WTC11 (cell line): ENCODE measurements at regions not wholly inside any gene's neighbourhood (a gene's known extent, or its start where the extent isn't known, plus 50 kb on each side); places are given as distances from the start of the nearest gene placed in this dataset.

Source experiments
- CTCF ChIP-seq: fragments of 200-600 bp; IDR thresholded peaks from 2 replicates; pipeline ENCODE4 v1.8.0; 2022; ENCODE audit warnings: antibody characterized with exemption
- E2F5 ChIP-seq: sonication (generic); formaldehyde crosslinking; IDR thresholded peaks from 2 replicates; pipeline ENCODE4 v1.8.1; 2022; ENCODE audit warnings: mild to moderate bottlenecking, moderate library complexity, missing genetic modification reagents
- HMGA2 ChIP-seq: fragments of 250-450 bp; sonication (Bioruptor Pico); IDR thresholded peaks from 2 replicates; pipeline ENCODE4 v1.4.0; 2021; ENCODE audit warnings: mild to moderate bottlenecking, moderate library complexity
- USF2 ChIP-seq: sonication (generic); formaldehyde crosslinking; IDR thresholded peaks from 2 replicates; pipeline ENCODE4 v1.8.1; 2023; ENCODE audit warnings: mild to moderate bottlenecking, missing genetic modification reagents, moderate library complexity
- TF ChIP-seq, protein P1 (sequence below): sonication (generic); formaldehyde crosslinking; IDR thresholded peaks from 2 replicates; pipeline ENCODE4 v1.8.0; 2022; ENCODE audit warnings: mild to moderate bottlenecking, missing genetic modification reagents
- TF ChIP-seq, protein P2 (sequence below): sonication (generic); formaldehyde crosslinking; IDR thresholded peaks from 2 replicates; pipeline ENCODE4 v1.8.1; 2023; ENCODE audit warnings: mild to moderate bottlenecking, missing genetic modification reagents
- TF ChIP-seq, protein P3 (sequence below): fragments of 250-450 bp; sonication (Bioruptor Pico); IDR thresholded peaks from 2 replicates; pipeline ENCODE4 v2.1.2; 2022; ENCODE audit warnings: mild to moderate bottlenecking, moderate library complexity

- no peak for TF ChIP-seq USF2 (CRISPR knock-in tag)
- TF ChIP-seq, protein P1, sequence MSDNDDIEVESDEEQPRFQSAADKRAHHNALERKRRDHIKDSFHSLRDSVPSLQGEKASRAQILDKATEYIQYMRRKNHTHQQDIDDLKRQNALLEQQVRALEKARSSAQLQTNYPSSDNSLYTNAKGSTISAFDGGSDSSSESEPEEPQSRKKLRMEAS (CRISPR knock-in tag): no peak
- no peak for TF ChIP-seq CTCF
- TF ChIP-seq E2F5 (CRISPR knock-in tag): no peak
- TF ChIP-seq, protein P2, sequence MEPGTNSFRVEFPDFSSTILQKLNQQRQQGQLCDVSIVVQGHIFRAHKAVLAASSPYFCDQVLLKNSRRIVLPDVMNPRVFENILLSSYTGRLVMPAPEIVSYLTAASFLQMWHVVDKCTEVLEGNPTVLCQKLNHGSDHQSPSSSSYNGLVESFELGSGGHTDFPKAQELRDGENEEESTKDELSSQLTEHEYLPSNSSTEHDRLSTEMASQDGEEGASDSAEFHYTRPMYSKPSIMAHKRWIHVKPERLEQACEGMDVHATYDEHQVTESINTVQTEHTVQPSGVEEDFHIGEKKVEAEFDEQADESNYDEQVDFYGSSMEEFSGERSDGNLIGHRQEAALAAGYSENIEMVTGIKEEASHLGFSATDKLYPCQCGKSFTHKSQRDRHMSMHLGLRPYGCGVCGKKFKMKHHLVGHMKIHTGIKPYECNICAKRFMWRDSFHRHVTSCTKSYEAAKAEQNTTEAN: no peak
- TF ChIP-seq, protein P3, sequence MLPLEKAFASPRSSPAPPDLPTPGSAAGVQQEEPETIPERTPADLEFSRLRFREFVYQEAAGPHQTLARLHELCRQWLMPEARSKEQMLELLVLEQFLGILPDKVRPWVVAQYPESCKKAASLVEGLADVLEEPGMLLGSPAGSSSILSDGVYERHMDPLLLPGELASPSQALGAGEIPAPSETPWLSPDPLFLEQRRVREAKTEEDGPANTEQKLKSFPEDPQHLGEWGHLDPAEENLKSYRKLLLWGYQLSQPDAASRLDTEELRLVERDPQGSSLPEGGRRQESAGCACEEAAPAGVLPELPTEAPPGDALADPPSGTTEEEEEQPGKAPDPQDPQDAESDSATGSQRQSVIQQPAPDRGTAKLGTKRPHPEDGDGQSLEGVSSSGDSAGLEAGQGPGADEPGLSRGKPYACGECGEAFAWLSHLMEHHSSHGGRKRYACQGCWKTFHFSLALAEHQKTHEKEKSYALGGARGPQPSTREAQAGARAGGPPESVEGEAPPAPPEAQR: no peak
- TF ChIP-seq HMGA2 (CRISPR knock-in tag): no peak
Observed at GRCh38 chr12:86985298-86985697, 729.1 kb upstream of the MGAT4C start.
